GM19324 (cell line): ENCODE measurements at regions not wholly inside any gene's neighbourhood (a gene's known extent, or its start where the extent isn't known, plus 50 kb on each side); places are given as distances from the start of the nearest gene placed in this dataset.

Experiments
- ATAC-seq: cut with Tn5 transposase; IDR thresholded peaks from one replicate; pipeline ENCODE4 v1.9.1; 2021; ENCODE audit warnings: mild to moderate bottlenecking, moderate library complexity; ENCODE audit not compliant: unreplicated experiment, low FRiP score

- ATAC-seq, result no peak
These were observed 103.7 kb upstream of the NUDT4 start for GRCh38 chr12:93273834-93274564.

DNA sequence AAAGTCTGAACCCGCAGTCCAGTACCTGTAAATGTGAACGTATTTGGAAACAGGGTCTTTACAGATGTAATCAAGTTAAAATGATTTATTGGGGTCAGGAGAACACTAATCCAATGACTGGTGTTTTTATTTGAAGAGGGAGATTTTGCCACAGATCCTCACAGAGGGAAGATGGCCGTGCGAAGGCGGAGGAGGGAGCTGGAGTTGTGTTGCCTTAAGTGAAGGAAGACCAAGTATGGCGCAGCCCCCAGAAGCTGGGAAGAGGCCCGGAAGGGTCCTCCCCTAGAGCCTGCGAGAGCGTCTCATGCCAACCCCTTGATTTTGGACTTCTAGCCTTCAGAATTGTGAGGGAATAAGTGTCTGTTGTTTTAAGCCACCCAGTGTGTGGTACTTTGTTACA is 102.8 kb upstream of the NUDT4 start:
- ATAC-seq, result no peak

- ATAC-seq, result no peak
These were observed 102.1 kb upstream of the NUDT4 start for GRCh38 chr12:93275589-93275988.

DNA sequence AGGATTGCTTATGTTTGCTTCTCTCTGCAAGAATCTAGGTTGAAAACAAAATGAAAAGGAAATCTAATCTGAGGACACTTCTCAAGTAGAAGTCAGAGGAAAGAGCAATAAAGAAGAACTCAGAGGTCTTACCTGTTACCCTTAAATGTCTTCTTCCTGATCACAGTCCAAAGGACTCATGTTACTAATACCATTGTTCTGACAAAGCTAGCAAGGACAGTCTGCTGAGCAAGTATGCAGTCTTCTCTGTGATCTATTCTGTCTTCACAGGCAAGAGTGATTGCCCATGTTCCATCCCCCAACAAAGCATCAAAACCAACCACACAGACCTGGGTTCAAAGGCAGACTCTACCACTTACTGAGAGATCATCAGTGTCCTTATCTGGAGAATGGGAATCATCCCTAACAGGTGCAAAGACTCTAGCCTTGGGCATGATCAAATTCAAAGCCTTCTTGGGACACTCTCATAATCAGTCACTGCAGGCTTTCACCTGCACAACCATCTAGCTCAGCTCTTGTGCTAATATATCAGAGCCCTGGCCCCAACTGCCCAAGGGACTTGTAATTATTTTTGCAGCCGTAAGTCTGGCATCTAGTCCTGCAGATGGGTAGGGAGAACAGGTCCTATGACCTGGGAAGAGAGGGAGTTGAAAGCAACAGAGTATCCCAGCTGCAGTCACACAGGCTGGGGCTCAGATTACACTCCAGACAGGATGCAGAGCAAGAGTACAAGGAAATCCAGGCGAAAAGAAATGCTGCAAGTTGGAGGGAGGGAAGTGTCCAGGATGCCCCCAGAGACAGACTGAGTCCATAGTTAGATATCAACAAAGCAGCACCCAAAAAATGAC is 97.9 kb upstream of the NUDT4 start:
- ATAC-seq, result no peak

DNA sequence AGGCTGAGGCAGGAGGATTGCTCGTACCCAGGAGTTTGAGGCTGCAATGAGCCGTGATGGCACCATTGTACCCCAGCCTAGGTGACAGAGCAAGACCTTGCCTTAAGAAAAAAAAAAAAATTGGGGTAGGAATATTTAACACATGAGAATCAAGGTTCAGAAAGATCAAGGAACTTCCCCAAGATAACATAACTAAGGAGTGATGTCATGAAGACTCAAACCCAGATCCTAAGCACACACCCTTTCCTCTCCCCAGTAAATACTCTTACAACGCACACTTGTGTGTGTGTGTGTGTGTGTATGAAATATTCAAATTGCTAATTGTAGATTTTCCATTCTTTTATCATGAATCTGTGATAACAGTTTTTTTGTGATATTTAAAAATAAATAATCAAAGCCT is 90.6 kb upstream of the NUDT4 start:
- no peak for ATAC-seq

- ATAC-seq, result no peak
These were observed 89.1 kb upstream of the NUDT4 start for GRCh38 chr12:93288626-93289025.

DNA sequence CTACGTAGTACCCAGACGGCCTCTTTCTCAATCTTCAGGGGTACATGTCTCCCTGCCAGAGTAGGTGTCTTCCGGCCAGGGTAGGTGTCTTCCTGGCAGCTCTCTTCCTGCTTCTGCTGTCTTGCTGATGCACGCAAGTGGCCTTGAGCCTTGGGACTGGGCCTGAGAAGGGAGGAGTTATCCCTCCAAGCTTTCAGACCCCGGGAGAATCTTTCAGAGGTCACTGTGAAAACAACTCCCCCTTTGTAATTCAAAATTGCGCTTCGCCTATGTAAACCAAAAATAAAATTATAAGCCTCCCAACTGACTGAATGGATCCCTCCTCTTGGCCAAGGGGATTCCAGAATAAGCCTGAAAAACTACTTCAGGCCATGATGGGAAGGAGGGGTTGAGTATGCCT is 87.3 kb upstream of the NUDT4 start:
- ATAC-seq, result no peak

GRCh38 chr12:93292213-93292612 is 85.5 kb upstream of the NUDT4 start:
- no peak for ATAC-seq

DNA sequence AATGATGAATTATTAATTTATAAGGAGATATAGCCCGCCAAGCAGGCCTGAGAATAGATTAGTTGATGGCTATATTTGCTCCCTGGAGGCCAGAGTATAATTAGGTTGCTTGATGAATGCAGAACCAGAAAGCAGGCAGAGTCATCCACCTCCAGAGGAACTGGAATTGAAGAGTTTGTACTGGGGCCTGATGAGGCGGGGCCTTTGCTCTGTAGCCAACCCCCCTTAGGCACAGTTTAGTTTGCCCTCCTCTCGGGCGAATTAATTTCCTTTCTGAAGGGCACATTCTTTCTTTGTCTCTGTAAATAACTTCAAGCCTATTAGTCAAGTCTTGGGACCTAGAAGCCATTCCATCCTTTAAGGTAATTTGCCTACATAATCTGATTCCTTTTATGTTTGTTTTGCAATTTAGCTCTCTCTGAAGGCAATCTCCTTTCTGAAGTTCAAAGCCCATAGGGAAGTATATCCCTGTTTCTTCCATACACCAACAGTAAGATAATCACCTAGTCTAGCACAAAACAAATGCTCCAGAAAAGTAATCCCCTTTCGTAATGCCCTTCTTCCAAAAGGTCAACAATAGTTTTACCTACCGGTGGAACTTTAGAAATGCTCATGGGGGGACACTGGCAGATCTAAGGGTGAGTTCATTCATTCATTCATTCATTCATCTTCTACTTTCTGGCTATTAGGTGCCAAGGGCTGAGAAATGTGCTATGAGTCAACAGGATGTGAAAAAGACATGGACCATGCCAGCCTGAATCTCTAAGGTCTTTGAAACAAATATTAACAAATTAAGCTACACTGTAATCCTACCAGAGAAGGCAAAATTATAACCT is 84.8 kb upstream of the NUDT4 start:
- no peak for ATAC-seq

DNA sequence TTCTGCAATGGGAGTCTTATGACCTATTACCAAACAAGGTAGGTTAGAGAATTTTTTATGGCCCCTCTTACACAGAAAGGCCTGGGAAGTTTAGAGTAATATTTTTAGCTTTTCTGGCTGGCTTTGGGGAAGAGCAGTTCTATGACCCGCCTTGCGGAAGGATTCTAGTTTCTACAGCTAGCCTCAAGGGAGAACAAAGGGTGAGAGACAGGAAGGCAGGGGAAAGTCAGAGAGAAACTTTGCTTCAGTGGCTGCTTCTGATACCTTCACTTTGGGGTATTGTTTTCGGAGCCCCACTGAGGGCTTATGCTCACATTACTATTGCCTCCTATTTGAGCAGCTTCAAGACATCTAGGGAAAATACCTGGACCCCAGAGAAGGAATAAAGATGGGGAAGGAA is 80.7 kb upstream of the NUDT4 start:
- peak; percentile 77 for ATAC-seq

GRCh38 chr12:93297536-93297935 is 80.2 kb upstream of the NUDT4 start:
- no peak for ATAC-seq

GRCh38 chr12:93299262-93299846 is 78.4 kb upstream of the NUDT4 start:
- no peak for ATAC-seq

DNA sequence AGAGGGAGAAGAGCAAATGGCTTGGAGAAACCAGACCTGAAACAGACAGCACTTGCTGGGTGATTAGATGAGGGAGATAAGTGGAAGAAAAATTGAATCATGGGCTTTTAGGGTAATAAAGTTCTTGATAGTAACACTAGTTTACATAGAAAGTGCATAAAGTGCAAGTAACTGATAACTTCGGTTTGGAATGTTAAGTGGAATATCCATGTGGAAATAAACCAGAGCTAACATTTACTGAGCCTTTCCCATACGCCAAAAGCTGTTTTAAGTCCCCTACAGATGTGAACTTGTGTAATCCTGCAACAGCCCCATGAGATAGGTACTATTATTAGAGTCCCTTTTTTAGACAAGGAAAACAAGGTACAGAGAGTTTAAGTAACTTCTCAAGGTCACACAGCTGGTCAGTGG is 77.1 kb upstream of the NUDT4 start:
- no peak for ATAC-seq

- no peak for ATAC-seq
These were observed 75.1 kb upstream of the NUDT4 start for GRCh38 chr12:93302331-93303229.

- no peak for ATAC-seq
These were observed 71.1 kb upstream of the NUDT4 start for GRCh38 chr12:93306636-93307035.

- no peak for ATAC-seq
These were observed 69.4 kb upstream of the NUDT4 start for GRCh38 chr12:93308281-93308680.

- no peak for ATAC-seq
These were observed 65.9 kb upstream of the NUDT4 start for GRCh38 chr12:93311827-93312226.

GRCh38 chr12:93314177-93314497 is 63.6 kb upstream of the NUDT4 start:
- ATAC-seq, result no peak

DNA sequence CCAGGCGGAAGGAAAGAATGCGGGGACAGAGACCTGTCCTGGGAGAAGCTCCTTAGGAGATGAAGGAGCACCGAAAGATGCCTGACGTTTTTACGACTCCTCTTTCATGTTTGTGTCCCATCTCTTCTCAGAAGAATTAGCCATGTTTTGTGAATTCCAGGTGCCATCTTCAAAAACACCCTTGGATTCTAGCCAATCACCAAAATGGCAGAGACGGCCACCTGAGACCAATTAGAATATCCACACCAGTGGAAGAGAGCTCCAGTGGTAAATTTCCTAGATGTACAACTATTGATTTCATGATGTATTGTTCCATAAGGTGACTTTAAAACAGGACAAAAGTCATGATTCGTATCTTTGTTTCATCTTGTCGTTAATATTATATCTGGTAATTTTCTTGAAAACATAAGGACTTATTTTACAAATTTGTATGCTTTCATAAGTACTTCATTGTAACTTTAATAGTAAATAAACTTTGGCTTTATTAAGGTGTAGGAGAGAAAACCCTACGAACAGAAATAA is 62.3 kb upstream of the NUDT4 start:
- no peak for ATAC-seq
